ENCODE measurements at regions not wholly inside any gene's neighbourhood (a gene's known extent, or its start where the extent isn't known, plus 50 kb on each side); places are given as distances from the start of the nearest gene placed in this dataset.
"Not testable (repeated sequence)": the region's sequence is repeated elsewhere in the genome, so short reads cannot be mapped to it uniquely, and the experiment has no call there.

GRCh38 chr4:141543176-141543575 is 93.2 kb upstream of the IL15 start:
- no peak for DNase-seq

- no peak for DNase-seq
Measured at GRCh38 chr4:141543706-141544105, 92.7 kb upstream of the IL15 start.

GRCh38 chr4:141548791-141549190 is 87.6 kb upstream of the IL15 start:
- no peak for DNase-seq

DNA sequence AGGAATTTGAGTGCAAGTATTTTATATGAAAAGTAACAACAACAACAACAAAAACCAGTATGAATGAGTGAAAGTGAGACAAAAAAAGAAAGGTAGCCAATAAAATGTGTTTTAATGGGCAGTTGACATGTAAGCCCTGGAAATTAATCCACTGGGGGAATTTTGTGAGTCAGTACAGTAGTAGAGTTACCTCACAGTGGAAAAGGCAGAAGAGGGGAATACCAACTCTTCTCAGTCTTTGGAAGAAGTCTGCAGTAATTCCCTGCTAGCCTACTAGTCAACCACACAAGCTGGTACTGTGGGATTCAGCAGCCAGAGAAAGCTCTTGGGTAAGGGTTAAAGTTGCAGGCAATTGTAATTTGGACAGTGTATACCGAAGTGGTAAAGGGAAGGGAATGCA is 76.3 kb upstream of the IL15 start:
- DNase-seq, result no peak

GRCh38 chr4:141562649-141563048 is 73.7 kb upstream of the IL15 start:
- no peak for DNase-seq

DNA sequence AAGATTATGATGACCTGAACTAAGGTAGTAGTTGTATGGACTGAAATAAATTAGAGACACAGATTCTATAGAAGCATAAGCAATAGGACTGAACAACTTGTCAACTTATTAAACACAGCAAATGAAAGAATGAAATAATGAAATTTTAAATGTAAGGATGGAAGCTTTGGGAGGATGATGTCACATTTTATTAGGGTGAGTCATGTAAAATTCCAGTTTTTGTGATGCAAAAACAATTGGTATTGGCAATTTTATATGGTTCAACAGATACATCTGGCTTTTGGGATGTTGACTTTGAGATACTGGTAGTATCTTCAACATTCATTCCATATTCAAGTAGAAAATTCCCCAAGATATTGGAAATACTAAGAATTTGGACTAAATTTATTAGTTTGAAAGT is 72.7 kb upstream of the IL15 start:
- DNase-seq, result no peak

- DNase-seq, result not testable (repeated sequence)
Measured at GRCh38 chr4:141564961-141565360, 71.4 kb upstream of the IL15 start.

GRCh38 chr4:141565379-141566089 is 70.8 kb upstream of the IL15 start:
- no peak for DNase-seq

DNA sequence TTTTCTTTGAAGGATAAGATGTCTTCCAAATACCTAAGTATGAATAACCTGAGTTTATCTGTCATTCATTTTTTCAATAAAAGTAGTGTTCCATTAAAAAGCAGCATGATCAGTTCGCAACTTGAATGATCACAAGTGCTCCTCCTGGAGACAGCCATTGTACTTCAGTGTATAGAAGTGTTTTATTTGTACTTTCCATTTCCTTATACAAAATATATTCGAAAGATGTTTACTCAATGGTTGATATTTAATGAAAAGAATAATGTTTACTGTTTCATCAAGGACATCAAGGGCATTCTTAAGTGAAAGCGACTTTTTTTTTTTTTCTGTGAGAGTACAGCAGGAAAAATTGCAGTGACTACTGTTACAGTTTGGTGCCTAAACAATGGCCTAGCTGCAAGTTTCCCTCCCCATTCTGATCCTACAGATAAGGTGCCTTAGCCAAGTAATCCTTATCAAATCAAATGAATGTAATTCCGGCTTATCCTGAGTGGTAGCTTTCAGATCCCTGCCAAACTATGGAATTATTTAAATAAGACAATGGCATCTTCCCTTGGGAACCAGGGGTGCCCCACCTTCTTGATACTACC is 69.0 kb upstream of the IL15 start:
- DNase-seq, result no peak

GRCh38 chr4:141569141-141569540 is 67.2 kb upstream of the IL15 start:
- DNase-seq, result no peak

- no peak for DNase-seq
Measured at GRCh38 chr4:141570290-141570689, 66.1 kb upstream of the IL15 start.

DNA sequence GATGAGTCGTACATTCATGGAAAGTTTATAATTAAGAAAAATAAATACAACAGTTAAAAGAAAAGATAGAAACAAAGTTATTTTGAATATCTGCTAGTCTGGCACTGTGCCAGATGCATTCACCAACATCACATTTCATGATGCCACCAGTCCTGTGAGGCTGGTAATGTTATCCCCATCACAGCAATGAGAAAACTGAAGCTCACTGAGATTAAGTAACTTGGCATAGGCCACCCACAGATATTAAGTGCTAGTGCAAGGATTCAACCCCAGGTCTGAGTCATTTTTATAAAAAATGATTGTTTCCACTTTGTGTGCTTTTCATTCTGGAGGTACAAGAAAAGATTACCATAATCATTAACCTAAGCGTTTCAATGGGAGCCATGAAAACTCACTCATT is 65.0 kb upstream of the IL15 start:
- no peak for DNase-seq

GRCh38 chr4:141571793-141572192 is 64.6 kb upstream of the IL15 start:
- no peak for DNase-seq

- no peak for DNase-seq
Measured at GRCh38 chr4:141573678-141574077, 62.7 kb upstream of the IL15 start.

GRCh38 chr4:141575884-141576283 is 60.5 kb upstream of the IL15 start:
- DNase-seq, result no peak

DNA sequence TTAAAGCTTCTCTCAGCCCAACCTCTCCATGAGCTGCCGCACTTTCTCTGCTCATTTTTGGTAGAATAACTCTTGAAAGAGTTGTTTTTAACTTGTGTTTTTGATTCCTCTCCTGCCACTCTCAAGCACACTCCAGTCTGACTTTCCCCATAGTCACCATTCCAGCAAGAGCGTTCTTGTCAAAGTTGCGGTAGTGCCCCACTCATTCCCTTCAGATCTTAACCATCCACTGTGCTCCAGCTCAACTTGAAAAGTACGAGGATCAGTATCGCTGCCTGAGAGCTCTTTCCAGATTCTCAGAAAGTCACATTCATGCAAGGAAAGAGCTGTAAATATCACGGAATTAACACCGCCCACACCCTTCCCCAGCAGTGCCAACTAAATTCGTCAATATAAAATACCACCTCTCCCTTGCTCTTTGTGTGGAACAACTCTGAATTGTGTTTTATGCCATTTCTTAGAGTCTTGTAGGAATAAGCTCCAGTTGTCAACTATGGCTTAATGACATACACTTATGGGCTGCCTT is 59.7 kb upstream of the IL15 start:
- DNase-seq, result no peak

- DNase-seq, result no peak
Measured at GRCh38 chr4:141578451-141578850, 57.9 kb upstream of the IL15 start.

DNA sequence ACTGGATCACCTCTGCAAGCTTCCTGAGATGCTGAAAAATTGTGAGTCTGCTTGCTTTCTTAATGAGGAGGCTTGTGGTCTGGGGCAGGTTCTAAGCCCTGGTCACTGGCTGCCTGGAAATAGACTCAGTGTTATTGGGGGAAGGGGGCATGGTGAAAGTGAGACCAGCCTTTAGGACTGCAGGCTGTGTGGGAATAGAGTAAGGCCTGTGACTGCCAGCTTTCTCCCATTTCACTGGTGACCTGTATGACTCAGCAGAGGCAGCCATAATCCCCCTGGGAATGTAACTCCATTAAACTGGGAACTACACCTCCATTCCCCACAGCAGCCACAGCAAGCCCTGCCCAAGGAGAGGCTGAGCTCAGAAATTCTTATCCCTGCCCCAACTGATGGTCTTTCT is 55.9 kb upstream of the IL15 start:
- DNase-seq, result no peak

All from activated CD4-positive, CD25-positive, alpha-beta regulatory T cell treated with anti-CD3 and anti-CD28 coated beads, Interleukin-2, amount 50 U/mL, for 72 hours (primary cell).